ENCODE measurements at regions not wholly inside any gene's neighbourhood (a gene's known extent, or its start where the extent isn't known, plus 50 kb on each side); places are given as distances from the start of the nearest gene placed in this dataset.

GRCh38 chr16:35398180-35398579 lies 1938.8 kb downstream of the TP53TG3F start:
- no peaks in the 10 kb centered on the region for H3K79me2 ChIP-seq (ENCODE audit: control insufficient read depth, insufficient read depth, low read length)
- H3K4me1 ChIP-seq (replicated peaks in 1 of 2; ENCODE audit: control insufficient read depth in 2 of 2, insufficient read depth in 2 of 2, low read length in 2 of 2), result no peaks in the 10 kb centered on the region
- no peak for ATAC-seq
- no peak overlapping the region for H3K27ac ChIP-seq (ENCODE audit: extremely low read depth, low read depth, low read length)
- H3K4me2 ChIP-seq (ENCODE audit: insufficient read depth, low read length), result no peak overlapping the region
- no peaks in the 10 kb centered on the region for H4K20me1 ChIP-seq (replicated peaks; ENCODE audit: control insufficient read depth, insufficient read depth, low read length)
- no peaks in the 10 kb centered on the region for H3K9me1 ChIP-seq (ENCODE audit: control insufficient read depth, insufficient read depth, low read length)
- no peak overlapping the region for H3K9ac ChIP-seq (ENCODE audit: insufficient read depth in 1 of 2, low read depth in 2 of 2, low read length in 2 of 2)
- H2AFZ ChIP-seq (ENCODE audit: low read depth, low read length), result no peak overlapping the region
- intact Hi-C loops (cut with micrococcal nuclease) (no loop called here), in situ Hi-C loops (cut with MboI) (no loop called here)
- H3K27me3 ChIP-seq (ENCODE audit: control insufficient read depth in 2 of 2, insufficient read depth in 2 of 2, low read length in 2 of 2), result no peaks in the 10 kb centered on the region
- no peaks in the 10 kb centered on the region for H3K36me3 ChIP-seq (ENCODE audit: control insufficient read depth, insufficient read depth, low read length)
- BruUV-seq (replicated peaks), result no TSS peak
- no peak for FAIRE-seq
- H3K9me3 ChIP-seq (replicated peaks; ENCODE audit: control insufficient read depth, insufficient read depth, low read depth, low read length), result no peaks in the 10 kb centered on the region; the same call in 1 of the 2 replicates
- ChIA-PET CTCF (ENCODE audit: low intra/inter-chr PET ratio) (no interaction called here), POLR2A (no interaction called here)
- DNase-seq (ENCODE audit: extremely low read depth in 1 of 4, low spot score in 3 of 4), result no peak
- WGBS (ENCODE audit: insufficient coverage, low coverage, missing lambda C conversion rate), result 0% methylated on average over 2 of the region's 2 CpGs
- H3K4me3 ChIP-seq, result no peak overlapping the region
- no peak for TF ChIP-seq RBM17 (IDR thresholded peaks at IDR 0.05; ENCODE audit: borderline replicate concordance, low read depth, low read length)
- no peak for TF ChIP-seq THAP7 (CRISPR knock-in tag; IDR thresholded peaks at IDR 0.05)
- TF ChIP-seq RAD51 (IDR thresholded peaks at IDR 0.05; ENCODE audit: borderline replicate concordance, low read depth), result no peak
- no peak for TF ChIP-seq L3MBTL2 (IDR thresholded peaks at IDR 0.05)
- TF ChIP-seq DACH1 (IDR thresholded peaks at IDR 0.05; ENCODE audit: partially characterized antibody), result no peak
- TF ChIP-seq MGA (IDR thresholded peaks at IDR 0.05), result no peak
- no peak for TF ChIP-seq ZNF274 (IDR thresholded peaks at IDR 0.05; ENCODE audit: borderline replicate concordance, low read depth, low read length)
- TF ChIP-seq HINFP (tag; conservative IDR thresholded peaks at IDR 0.05; ENCODE audit: low read depth), result no peak
- TF ChIP-seq ZSCAN32 (CRISPR knock-in tag; IDR thresholded peaks at IDR 0.05), result no peak
- no peak for TF ChIP-seq TCF7 (IDR thresholded peaks at IDR 0.05; ENCODE audit: borderline replicate concordance)
- TF ChIP-seq PTTG1 (tag; IDR thresholded peaks at IDR 0.05; ENCODE audit: low read depth), result no peak

Measured in K562 (cell line).